Epithelial cell of esophagus (primary cell): ENCODE measurements at regions not wholly inside any gene's neighbourhood (a gene's known extent, or its start where the extent isn't known, plus 50 kb on each side); places are given as distances from the start of the nearest gene placed in this dataset.

ENCODE experiments used
- DNase-seq: peaks from one replicate; pipeline ENCODE4 v3.0.0; 2010; ENCODE audit warnings: low read depth
- H3K4me3 ChIP-seq: 2 replicates; pipeline ENCODE4 v1.5.1; 2011; ENCODE audit warnings: mild to moderate bottlenecking, low read length, control low read depth
- TF ChIP-seq, protein P1 (sequence below): IDR thresholded peaks from 2 replicates; pipeline ENCODE4 v1.5.1; 2011; ENCODE audit warnings: low read depth, mild to moderate bottlenecking, low read length, control low read depth, inconsistent platforms; ENCODE audit not compliant: insufficient read depth; ENCODE audit errors: missing control alignments

DNA sequence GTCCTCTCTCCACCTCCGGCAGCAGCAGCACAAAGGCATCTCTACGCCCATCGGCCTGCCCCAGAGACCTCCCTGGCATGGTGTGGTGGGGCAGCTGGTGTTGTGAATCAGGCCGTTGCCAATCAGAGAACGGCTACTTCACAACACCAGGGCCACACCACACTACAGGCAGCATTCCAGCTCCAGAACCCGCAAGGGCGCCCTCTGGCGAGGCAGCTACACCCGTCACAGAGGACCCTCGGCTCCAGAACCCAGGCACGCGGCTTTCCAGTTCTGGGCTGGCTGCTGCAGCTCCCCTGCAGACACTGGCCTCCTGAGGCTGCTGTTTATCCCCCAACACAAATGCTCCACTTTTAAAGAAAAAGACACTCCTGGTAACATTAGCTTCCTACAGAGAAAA lies 127.5 kb upstream of the TOPAZ1 start:
- TF ChIP-seq, protein P1, sequence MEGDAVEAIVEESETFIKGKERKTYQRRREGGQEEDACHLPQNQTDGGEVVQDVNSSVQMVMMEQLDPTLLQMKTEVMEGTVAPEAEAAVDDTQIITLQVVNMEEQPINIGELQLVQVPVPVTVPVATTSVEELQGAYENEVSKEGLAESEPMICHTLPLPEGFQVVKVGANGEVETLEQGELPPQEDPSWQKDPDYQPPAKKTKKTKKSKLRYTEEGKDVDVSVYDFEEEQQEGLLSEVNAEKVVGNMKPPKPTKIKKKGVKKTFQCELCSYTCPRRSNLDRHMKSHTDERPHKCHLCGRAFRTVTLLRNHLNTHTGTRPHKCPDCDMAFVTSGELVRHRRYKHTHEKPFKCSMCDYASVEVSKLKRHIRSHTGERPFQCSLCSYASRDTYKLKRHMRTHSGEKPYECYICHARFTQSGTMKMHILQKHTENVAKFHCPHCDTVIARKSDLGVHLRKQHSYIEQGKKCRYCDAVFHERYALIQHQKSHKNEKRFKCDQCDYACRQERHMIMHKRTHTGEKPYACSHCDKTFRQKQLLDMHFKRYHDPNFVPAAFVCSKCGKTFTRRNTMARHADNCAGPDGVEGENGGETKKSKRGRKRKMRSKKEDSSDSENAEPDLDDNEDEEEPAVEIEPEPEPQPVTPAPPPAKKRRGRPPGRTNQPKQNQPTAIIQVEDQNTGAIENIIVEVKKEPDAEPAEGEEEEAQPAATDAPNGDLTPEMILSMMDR: peak; percentile 26
- peak; percentile 16 for DNase-seq

DNA sequence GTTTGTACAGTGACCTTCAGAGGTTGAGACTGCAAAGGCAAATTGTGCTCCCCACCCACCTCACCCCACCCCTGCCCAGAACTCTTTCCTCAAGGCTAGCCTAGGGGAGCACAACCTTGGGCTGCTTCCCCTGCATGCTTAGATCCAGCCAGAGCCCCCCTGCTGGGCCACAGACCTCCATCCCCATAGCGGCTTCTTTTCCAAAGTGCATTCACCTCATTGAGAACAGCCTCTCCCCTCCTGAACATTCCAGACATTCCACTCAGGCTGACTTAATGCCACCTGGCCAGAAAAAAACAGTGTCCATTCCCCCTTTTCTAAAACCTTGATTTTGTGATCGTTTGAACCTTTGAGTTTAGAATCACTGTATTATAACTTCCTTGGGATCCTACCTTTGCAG lies 124.4 kb upstream of the TOPAZ1 start:
- TF ChIP-seq, protein P1: no peak
- no peak overlapping the region for H3K4me3 ChIP-seq
- no peak for DNase-seq

More for the DNA sequence above, 127.5 kb upstream of the TOPAZ1 start:
- H3K4me3 ChIP-seq: no peak overlapping the region

DNA sequence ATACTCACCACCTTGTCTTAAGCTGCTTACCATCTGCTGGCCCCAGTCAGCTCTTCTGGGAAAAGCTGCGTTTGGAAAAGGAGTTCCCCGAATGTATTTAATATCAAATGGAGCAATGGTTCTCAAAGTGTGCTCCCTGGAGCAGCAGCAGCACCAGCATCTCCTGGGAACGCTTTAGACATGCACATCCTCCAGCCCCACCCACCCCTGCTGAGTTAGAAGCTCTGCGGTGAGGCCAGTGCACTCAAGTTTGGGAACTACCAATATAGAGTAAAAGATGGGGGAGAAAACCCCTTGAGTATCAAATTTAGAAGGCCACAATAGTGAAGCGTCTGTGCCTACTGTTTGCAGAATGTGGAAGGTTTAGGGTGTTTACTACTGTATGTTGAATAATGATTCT lies 124.0 kb upstream of the TOPAZ1 start:
- TF ChIP-seq, protein P1: no peak
- no peak for DNase-seq
- no peak overlapping the region for H3K4me3 ChIP-seq

DNA sequence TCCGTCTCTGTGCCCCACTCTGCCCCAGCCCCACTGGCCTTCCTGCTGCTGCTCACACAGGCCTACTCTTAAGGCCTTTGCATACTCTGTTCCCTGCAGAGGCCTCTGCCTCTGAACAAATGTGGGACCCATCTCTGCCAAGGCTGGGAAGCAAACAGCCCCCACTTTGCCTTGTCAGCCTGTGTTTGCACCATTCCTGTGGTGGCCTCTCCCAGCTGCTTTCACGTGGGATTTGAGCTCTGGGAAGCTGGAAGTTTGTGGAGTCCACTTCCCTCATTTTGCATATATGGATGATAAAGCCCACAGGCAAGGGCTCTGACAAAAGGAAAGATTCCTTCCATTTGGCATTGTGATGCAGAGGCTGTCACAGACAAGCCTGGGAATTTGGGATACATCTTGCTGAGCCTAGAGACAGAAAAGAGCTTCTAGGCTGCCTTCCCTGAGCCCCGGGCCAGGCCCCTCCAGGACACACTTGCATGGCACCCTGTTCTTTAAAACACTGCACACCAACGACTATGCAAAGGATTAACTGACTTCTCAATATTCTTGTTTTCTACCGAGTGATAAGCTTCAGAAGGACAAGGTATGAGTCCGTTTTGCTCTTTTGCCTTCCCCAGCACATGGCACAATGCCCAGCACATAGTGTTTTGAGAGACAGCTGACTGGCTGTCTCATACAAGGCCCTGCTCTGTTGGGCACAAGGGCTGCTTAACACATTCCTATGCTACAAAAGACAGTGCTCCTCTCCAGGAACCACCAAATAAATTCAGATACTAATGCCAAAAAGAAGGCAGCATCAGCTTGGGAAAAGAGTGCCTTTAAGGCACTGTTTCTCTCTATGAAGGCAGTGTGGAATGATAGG lies 120.7 kb upstream of the TOPAZ1 start:
- no peak for DNase-seq
- TF ChIP-seq, protein P1: no peak
- no peak overlapping the region for H3K4me3 ChIP-seq

DNA sequence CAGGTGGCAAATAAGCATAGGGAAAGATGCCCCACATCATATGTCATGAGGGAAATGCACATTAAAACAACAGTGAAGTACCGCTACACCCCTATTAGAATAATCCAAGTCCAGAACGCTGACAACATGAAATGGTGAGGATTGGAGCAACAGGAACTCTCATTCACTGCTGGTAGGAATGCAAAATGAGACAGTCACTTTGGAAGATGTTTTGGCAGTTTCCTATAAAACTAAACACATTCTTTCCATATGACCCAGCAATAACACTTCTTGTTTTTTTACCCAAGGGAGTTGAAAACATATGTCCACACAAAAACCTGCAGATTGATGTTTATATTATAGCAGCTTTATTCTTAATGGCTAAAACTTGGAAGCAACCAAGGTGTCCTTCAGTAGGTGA lies 116.4 kb upstream of the TOPAZ1 start:
- TF ChIP-seq, protein P1: no peak
- DNase-seq: no peak
- H3K4me3 ChIP-seq: no peak overlapping the region

DNA sequence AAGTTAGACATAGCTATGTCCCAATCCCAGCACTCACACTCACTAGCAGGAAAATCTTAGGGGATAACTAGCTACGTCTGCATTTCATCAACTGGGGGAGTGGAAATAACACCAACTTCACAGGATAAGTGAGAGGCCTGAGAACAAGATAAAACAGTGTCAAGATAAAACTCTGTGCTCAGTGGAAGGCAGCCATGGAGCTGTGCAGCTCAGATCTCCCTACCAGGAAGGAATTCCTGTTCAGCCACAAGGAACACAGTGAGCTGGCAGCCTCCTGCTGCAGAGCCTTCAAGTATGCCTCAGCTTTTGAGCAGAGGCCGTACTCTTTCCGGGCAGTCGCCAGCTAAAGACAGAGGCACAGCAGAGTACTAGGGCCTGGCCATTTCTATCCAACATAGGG lies 115.8 kb upstream of the TOPAZ1 start:
- TF ChIP-seq, protein P1: no peak
- DNase-seq: peak; percentile 18
- H3K4me3 ChIP-seq: no peak overlapping the region
